OCI-LY1 (cell line): ENCODE measurements at regions not wholly inside any gene's neighbourhood (a gene's known extent, or its start where the extent isn't known, plus 50 kb on each side); places are given as distances from the start of the nearest gene placed in this dataset.

Experiments
- CTCF ChIP-seq: fragments of 200-600 bp; sonication (generic), shearing (Covaris generic); IDR thresholded peaks from 2 replicates; pipeline ENCODE4 v1.5.1; 2017; ENCODE audit warnings: mild to moderate bottlenecking, antibody characterized with exemption, low read length, moderate library complexity, mixed read lengths
- EZH2 ChIP-seq: fragments of 200-600 bp; sonication (generic), shearing (Covaris generic); IDR thresholded peaks from 2 replicates; pipeline ENCODE4 v1.8.0; 2017; ENCODE audit warnings: borderline replicate concordance, mixed run types, mild to moderate bottlenecking, antibody characterized with exemption, low read length, moderate library complexity, mixed read lengths

GRCh38 chrY:16616201-16616975 lies 1263.6 kb downstream of the CDY2B start:
- TF ChIP-seq CTCF (no peak), EZH2 (no peak)
